ENCODE measurements at regions not wholly inside any gene's neighbourhood (a gene's known extent, or its start where the extent isn't known, plus 50 kb on each side); places are given as distances from the start of the nearest gene placed in this dataset.

- Histone ChIP-seq H3K4me1 (ENCODE audit: control insufficient read depth, insufficient read depth, low read length, poor library complexity, severe bottlenecking) (no peaks in the 10 kb centered on the region), H3K36me3 (ENCODE audit: control insufficient read depth, insufficient read depth, low read length) (no peaks in the 10 kb centered on the region), H3K27ac (ENCODE audit: low read depth, low read length, severe bottlenecking) (no peak overlapping the region), H3K4me3 (ENCODE audit: extremely low read depth, insufficient read depth, low read length, poor library complexity, severe bottlenecking) (no peak overlapping the region), H3K9me3 (ENCODE audit: control insufficient read depth, low read length) (no peaks in the 10 kb centered on the region)
- 86 to 95% methylated on average over 2 of the region's 2 CpGs for WGBS, 2 experiments (ENCODE audit: insufficient coverage in 2 of 2)
Measured at GRCh38 chr17:62178579-62178978, 113.5 kb upstream of the MED13 start.

GRCh38 chr17:62172492-62173291, 107.6 kb upstream of the MED13 start:
- H3K27ac ChIP-seq (ENCODE audit: low read depth, low read length, severe bottlenecking): no peak overlapping the region
- no peak overlapping the region for H3K4me3 ChIP-seq (ENCODE audit: extremely low read depth, insufficient read depth, low read length, poor library complexity, severe bottlenecking)
- no peaks in the 10 kb centered on the region for H3K9me3 ChIP-seq (ENCODE audit: control insufficient read depth, low read length)
- no peaks in the 10 kb centered on the region for H3K36me3 ChIP-seq (ENCODE audit: control insufficient read depth, insufficient read depth, low read length)
- 95 to 100% methylated on average over 12 to 13 of the region's 18 CpGs for WGBS, 2 experiments (ENCODE audit: insufficient coverage in 2 of 2)
- peaks cover 6% of the 10 kb centered on the region for H3K4me1 ChIP-seq (ENCODE audit: control insufficient read depth, insufficient read depth, low read length, poor library complexity, severe bottlenecking)

GRCh38 chr17:62167076-62167475, 102.0 kb upstream of the MED13 start:
- Histone ChIP-seq H3K4me1 (ENCODE audit: control insufficient read depth, insufficient read depth, low read length, poor library complexity, severe bottlenecking) (peaks cover 9% of the 10 kb centered on the region), H3K4me3 (ENCODE audit: extremely low read depth, insufficient read depth, low read length, poor library complexity, severe bottlenecking) (no peak overlapping the region), H3K9me3 (ENCODE audit: control insufficient read depth, low read length) (no peaks in the 10 kb centered on the region), H3K36me3 (ENCODE audit: control insufficient read depth, insufficient read depth, low read length) (no peaks in the 10 kb centered on the region), H3K27ac (ENCODE audit: low read depth, low read length, severe bottlenecking) (no peak overlapping the region)
- WGBS, 2 experiments (ENCODE audit: insufficient coverage in 2 of 2): no CpG with 5 or more reads among the region's 2 CpGs

DNA sequence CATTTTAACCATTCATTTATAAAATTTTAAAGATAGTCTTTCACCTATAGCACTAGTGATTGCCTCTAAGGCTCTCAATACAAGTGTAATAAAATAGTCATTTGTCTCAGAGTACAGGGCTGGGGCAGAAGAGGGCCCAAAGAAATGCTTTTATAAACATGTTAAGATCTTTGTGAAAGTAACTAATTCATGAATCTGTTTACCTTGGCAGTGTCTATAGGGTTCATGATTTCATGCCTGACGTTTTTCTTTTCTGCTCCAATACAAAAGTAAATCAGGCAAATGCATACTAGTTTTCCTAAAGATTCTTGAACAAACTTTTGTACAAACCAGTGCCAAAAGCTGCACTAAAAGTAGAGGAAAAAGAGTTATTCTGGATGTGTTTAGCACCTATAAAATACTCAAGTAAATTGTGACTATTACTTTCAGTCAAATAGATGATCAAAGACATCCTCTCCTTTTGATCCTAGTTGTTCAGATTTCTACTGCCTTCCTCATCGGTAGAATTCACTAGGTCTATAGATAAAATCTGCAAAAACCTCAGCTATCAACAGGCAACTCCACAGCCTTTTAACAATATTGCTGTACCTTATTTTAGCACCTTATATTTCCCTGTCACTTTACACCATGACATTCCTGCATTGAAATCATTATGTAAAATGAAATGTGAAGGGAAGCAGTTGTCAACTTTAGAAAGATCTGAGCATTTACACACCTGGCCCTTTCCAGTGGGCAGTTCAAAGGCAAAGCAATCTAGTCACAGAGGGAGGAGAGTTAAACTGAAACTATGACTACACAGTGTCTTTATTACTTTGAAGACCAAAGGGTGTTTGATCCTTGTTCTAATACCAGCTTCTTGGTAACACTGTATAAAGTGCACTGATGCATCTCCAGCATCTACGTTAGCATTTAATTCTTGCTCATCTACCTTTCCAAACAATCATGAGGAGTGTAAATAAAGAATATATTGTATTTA, 100.0 kb upstream of the MED13 start:
- no peaks in the 10 kb centered on the region for H3K36me3 ChIP-seq (ENCODE audit: control insufficient read depth, insufficient read depth, low read length)
- H3K9me3 ChIP-seq (ENCODE audit: control insufficient read depth, low read length): no peaks in the 10 kb centered on the region
- H3K4me3 ChIP-seq (ENCODE audit: extremely low read depth, insufficient read depth, low read length, poor library complexity, severe bottlenecking): no peak overlapping the region
- H3K27ac ChIP-seq (ENCODE audit: low read depth, low read length, severe bottlenecking): no peak overlapping the region
- peaks cover 3% of the 10 kb centered on the region for H3K4me1 ChIP-seq (ENCODE audit: control insufficient read depth, insufficient read depth, low read length, poor library complexity, severe bottlenecking)
- WGBS, 2 experiments (ENCODE audit: insufficient coverage in 2 of 2): 88 to 89% methylated on average over 1 of the region's 3 CpGs

GRCh38 chr17:62163847-62164246, 98.8 kb upstream of the MED13 start:
- H3K36me3 ChIP-seq (ENCODE audit: control insufficient read depth, insufficient read depth, low read length): no peaks in the 10 kb centered on the region
- no peak overlapping the region for H3K4me3 ChIP-seq (ENCODE audit: extremely low read depth, insufficient read depth, low read length, poor library complexity, severe bottlenecking)
- peaks cover 3% of the 10 kb centered on the region for H3K4me1 ChIP-seq (ENCODE audit: control insufficient read depth, insufficient read depth, low read length, poor library complexity, severe bottlenecking)
- WGBS, 2 experiments (ENCODE audit: insufficient coverage in 2 of 2): 100% methylated on average over 3 of the region's 3 CpGs
- no peaks in the 10 kb centered on the region for H3K9me3 ChIP-seq (ENCODE audit: control insufficient read depth, low read length)
- H3K27ac ChIP-seq (ENCODE audit: low read depth, low read length, severe bottlenecking): no peak overlapping the region

DNA sequence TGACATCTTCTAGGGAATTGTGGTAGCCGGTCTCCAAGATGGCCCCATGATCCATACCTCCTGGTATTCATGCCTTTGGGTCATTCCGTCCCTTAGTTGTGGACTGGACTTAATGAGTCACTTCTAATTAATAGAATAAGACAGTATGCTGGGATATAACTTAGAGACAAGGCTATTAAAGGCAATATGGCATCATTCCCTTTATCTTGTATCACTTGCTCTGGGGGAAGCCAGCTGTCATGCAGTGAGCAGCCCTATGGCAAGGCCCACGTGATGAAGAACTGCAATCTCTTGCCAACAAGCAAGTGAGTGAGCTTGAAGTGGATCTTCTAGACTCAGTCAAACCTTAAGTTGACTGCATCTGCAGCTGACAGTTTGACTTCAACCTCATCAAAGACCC, 97.8 kb upstream of the MED13 start:
- no peak overlapping the region for H3K27ac ChIP-seq (ENCODE audit: low read depth, low read length, severe bottlenecking)

GRCh38 chr17:62161405-62162148, 96.5 kb upstream of the MED13 start:
- Histone ChIP-seq H3K4me1 (ENCODE audit: control insufficient read depth, insufficient read depth, low read length, poor library complexity, severe bottlenecking) (peaks cover 3% of the 10 kb centered on the region), H3K36me3 (ENCODE audit: control insufficient read depth, insufficient read depth, low read length) (no peaks in the 10 kb centered on the region), H3K9me3 (ENCODE audit: control insufficient read depth, low read length) (no peaks in the 10 kb centered on the region), H3K4me3 (ENCODE audit: extremely low read depth, insufficient read depth, low read length, poor library complexity, severe bottlenecking) (no peak overlapping the region), H3K27ac (ENCODE audit: low read depth, low read length, severe bottlenecking) (no peak overlapping the region)
- 87 to 91% methylated on average over 4 to 6 of the region's 6 CpGs for WGBS, 2 experiments (ENCODE audit: insufficient coverage in 2 of 2)

More for the DNA sequence above, 97.8 kb upstream of the MED13 start:
- Histone ChIP-seq H3K4me1 (ENCODE audit: control insufficient read depth, insufficient read depth, low read length, poor library complexity, severe bottlenecking) (peaks cover 3% of the 10 kb centered on the region), H3K36me3 (ENCODE audit: control insufficient read depth, insufficient read depth, low read length) (no peaks in the 10 kb centered on the region), H3K9me3 (ENCODE audit: control insufficient read depth, low read length) (no peaks in the 10 kb centered on the region), H3K4me3 (ENCODE audit: extremely low read depth, insufficient read depth, low read length, poor library complexity, severe bottlenecking) (no peak overlapping the region)
- 88% methylated on average over 1 to 3 of the region's 3 CpGs for WGBS, 2 experiments (ENCODE audit: insufficient coverage in 2 of 2)

DNA sequence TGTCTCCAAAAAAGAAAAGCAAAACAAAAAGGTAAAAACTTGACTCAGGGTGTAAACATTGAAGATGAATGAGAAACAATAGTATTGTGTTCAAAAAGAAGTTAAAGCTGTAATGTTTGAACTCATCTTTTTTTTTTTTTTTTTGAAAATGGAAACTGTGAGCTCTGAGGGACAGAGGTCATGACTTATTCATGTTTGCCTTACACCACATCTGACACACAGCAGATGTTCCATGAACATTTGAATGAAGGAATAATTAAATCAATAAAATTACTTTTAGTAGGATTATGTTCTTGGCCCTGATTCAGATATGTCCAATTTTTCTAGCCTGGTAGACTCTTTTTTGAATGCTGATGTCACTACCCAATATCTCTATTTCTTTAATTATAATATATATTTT, 95.7 kb upstream of the MED13 start:
- Histone ChIP-seq H3K9me3 (ENCODE audit: control insufficient read depth, low read length) (no peaks in the 10 kb centered on the region), H3K4me1 (ENCODE audit: control insufficient read depth, insufficient read depth, low read length, poor library complexity, severe bottlenecking) (peaks cover 3% of the 10 kb centered on the region), H3K27ac (ENCODE audit: low read depth, low read length, severe bottlenecking) (no peak overlapping the region), H3K36me3 (ENCODE audit: control insufficient read depth, insufficient read depth, low read length) (no peaks in the 10 kb centered on the region), H3K4me3 (ENCODE audit: extremely low read depth, insufficient read depth, low read length, poor library complexity, severe bottlenecking) (no peak overlapping the region)

GRCh38 chr17:62159994-62160393, 94.9 kb upstream of the MED13 start:
- Histone ChIP-seq H3K27ac (ENCODE audit: low read depth, low read length, severe bottlenecking) (no peak overlapping the region), H3K36me3 (ENCODE audit: control insufficient read depth, insufficient read depth, low read length) (no peaks in the 10 kb centered on the region), H3K4me1 (ENCODE audit: control insufficient read depth, insufficient read depth, low read length, poor library complexity, severe bottlenecking) (peaks cover 2% of the 10 kb centered on the region), H3K9me3 (ENCODE audit: control insufficient read depth, low read length) (no peaks in the 10 kb centered on the region), H3K4me3 (ENCODE audit: extremely low read depth, insufficient read depth, low read length, poor library complexity, severe bottlenecking) (no peak overlapping the region)
- WGBS, 2 experiments (ENCODE audit: insufficient coverage in 2 of 2): 80 to 90% methylated on average over 1 of the region's 2 CpGs

DNA sequence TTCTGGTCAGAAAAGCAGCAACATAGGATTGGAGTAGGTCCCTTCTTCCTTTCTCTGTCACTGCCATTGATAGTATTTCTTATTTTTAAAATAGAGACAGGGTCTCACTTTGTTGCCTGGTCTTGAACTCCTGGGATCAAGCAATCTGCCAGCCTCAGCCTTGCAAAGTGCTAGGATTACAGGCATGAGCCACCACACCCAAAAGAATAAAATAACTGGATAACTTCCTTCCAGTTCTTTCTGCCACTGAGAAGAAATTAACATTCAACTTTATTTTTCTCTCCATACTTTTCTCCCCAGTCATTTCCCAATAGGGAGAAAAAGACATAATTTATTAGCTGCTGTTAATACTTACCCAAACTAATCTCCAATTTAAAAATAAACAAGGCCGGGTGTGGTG, 91.9 kb upstream of the MED13 start:
- H3K4me3 ChIP-seq (ENCODE audit: extremely low read depth, insufficient read depth, low read length, poor library complexity, severe bottlenecking): no peak overlapping the region
- no peaks in the 10 kb centered on the region for H3K9me3 ChIP-seq (ENCODE audit: control insufficient read depth, low read length)
- no peak overlapping the region for H3K27ac ChIP-seq (ENCODE audit: low read depth, low read length, severe bottlenecking)
- H3K36me3 ChIP-seq (ENCODE audit: control insufficient read depth, insufficient read depth, low read length): no peaks in the 10 kb centered on the region
- WGBS, 2 experiments (ENCODE audit: insufficient coverage in 2 of 2): no CpG with 5 or more reads among the region's 1 CpG
- no peaks in the 10 kb centered on the region for H3K4me1 ChIP-seq (ENCODE audit: control insufficient read depth, insufficient read depth, low read length, poor library complexity, severe bottlenecking)

Measured in mesodermal cell (in vitro differentiated cells).